ENCODE measurements at regions not wholly inside any gene's neighbourhood (a gene's known extent, or its start where the extent isn't known, plus 50 kb on each side); places are given as distances from the start of the nearest gene placed in this dataset.

GRCh38 chr16:59658572-59658971, 924.5 kb upstream of the GOT2 start:
- TF ChIP-seq POLR2A (IDR thresholded peaks at IDR 0.05): no peak
- TF ChIP-seq, protein P1, sequence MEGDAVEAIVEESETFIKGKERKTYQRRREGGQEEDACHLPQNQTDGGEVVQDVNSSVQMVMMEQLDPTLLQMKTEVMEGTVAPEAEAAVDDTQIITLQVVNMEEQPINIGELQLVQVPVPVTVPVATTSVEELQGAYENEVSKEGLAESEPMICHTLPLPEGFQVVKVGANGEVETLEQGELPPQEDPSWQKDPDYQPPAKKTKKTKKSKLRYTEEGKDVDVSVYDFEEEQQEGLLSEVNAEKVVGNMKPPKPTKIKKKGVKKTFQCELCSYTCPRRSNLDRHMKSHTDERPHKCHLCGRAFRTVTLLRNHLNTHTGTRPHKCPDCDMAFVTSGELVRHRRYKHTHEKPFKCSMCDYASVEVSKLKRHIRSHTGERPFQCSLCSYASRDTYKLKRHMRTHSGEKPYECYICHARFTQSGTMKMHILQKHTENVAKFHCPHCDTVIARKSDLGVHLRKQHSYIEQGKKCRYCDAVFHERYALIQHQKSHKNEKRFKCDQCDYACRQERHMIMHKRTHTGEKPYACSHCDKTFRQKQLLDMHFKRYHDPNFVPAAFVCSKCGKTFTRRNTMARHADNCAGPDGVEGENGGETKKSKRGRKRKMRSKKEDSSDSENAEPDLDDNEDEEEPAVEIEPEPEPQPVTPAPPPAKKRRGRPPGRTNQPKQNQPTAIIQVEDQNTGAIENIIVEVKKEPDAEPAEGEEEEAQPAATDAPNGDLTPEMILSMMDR (IDR thresholded peaks at IDR 0.05): no peak
